Transverse colon (tissue), 4 donors: ENCODE measurements at regions not wholly inside any gene's neighbourhood (a gene's known extent, or its start where the extent isn't known, plus 50 kb on each side); places are given as distances from the start of the nearest gene placed in this dataset.

Experiments used
- CTCF ChIP-seq, 5 experiments: fragments of 200-600 bp in 3 of 5; fragments of 450-650 bp in 2 of 5; sonication (generic) in 3 of 5; IDR thresholded peaks; 1 replicate in 2 of 5; 2 replicates in 3 of 5; pipeline ENCODE4 v1.5.1; 2016 to 2017; ENCODE audit warnings: antibody characterized with exemption in 5 of 5, inconsistent platforms in 3 of 5, mild to moderate bottlenecking in 2 of 5, moderate library complexity in 1 of 5
- POLR2A ChIP-seq: fragments of 450-650 bp; IDR thresholded peaks from one replicate; pipeline ENCODE4 v1.6.1; 2016; ENCODE audit warnings: antibody characterized with exemption, mild to moderate bottlenecking, moderate library complexity
- POLR2AphosphoS5 ChIP-seq, 3 donors: sonication (generic); formaldehyde crosslinking; IDR thresholded peaks; one replicate each; pipeline ENCODE4 v1.6.1; 2016; ENCODE audit warnings: antibody characterized with exemption in 3 of 3

GRCh38 chr17:13989138-13989537, 80.2 kb upstream of the COX10 start:
- TF ChIP-seq CTCF (IDR thresholded peaks at IDR 0.05) = no peak
- TF ChIP-seq POLR2A = no peak
- TF ChIP-seq POLR2AphosphoS5 (IDR thresholded peaks at IDR 0.05) = no peak
